Thymus (tissue), 11 donors: ENCODE measurements at regions not wholly inside any gene's neighbourhood (a gene's known extent, or its start where the extent isn't known, plus 50 kb on each side); places are given as distances from the start of the nearest gene placed in this dataset.
"Not testable (repeated sequence)": the region's sequence is repeated elsewhere in the genome, so short reads cannot be mapped to it uniquely, and the experiment has no call there.

ENCODE experiments used
- DNase-seq, 9 donors: peaks; one replicate each; pipeline ENCODE4 v3.0.0-alpha.2; 2013; ENCODE audit warnings: low spot score in 9 of 9, low read depth in 6 of 9, missing footprints in 1 of 9
- H3K27ac ChIP-seq, 2 donors: one replicate each; pipeline ENCODE4 v1.5.1; 2013; ENCODE audit warnings: control low read depth in 1 of 2, low read depth in 1 of 2, low read length in 1 of 2, mild to moderate bottlenecking in 1 of 2, moderate library complexity in 1 of 2
- H3K27me3 ChIP-seq, 2 donors: one replicate each; pipeline ENCODE4 v1.5.1; 2013; ENCODE audit warnings: low read length in 1 of 2; ENCODE audit not compliant: control insufficient read depth in 2 of 2, insufficient read depth in 1 of 2
- H3K36me3 ChIP-seq, 2 donors: one replicate each; pipeline ENCODE4 v1.5.1; 2013; ENCODE audit warnings: low read length in 1 of 2, mild to moderate bottlenecking in 1 of 2, moderate library complexity in 1 of 2; ENCODE audit not compliant: control insufficient read depth in 2 of 2, insufficient read depth in 2 of 2
- H3K4me1 ChIP-seq, 2 donors: one replicate each; pipeline ENCODE4 v1.5.1; 2013; ENCODE audit warnings: low read length in 2 of 2; ENCODE audit not compliant: control insufficient read depth in 2 of 2, insufficient read depth in 2 of 2
- H3K4me3 ChIP-seq, 2 donors: one replicate each; pipeline ENCODE4 v1.5.1; 2013; ENCODE audit warnings: low read length in 2 of 2, control low read depth in 1 of 2, mild to moderate bottlenecking in 1 of 2
- H3K9me3 ChIP-seq, 2 donors: one replicate each; pipeline ENCODE4 v1.5.1; 2013; ENCODE audit warnings: low read length in 1 of 2, mild to moderate bottlenecking in 1 of 2; ENCODE audit not compliant: control insufficient read depth in 2 of 2, insufficient read depth in 1 of 2
- WGBS: extraction: QIAGEN DNeasy Blood & Tissue Kit; methylation state at CpG from one replicate; pipeline ENCODE4 v1.1.7; 2013; 5-methylcytosine and 5-hydroxymethylcytosine counted together
- donor health status: healthy.

- Histone ChIP-seq H3K9me3 (no peaks in the 10 kb centered on the region), H3K4me1 (no peaks in the 10 kb centered on the region), H3K4me3 (no peak overlapping the region), H3K27me3 (no peaks in the 10 kb centered on the region), H3K27ac (no peak overlapping the region), H3K36me3 (no peaks in the 10 kb centered on the region)
- DNase-seq, result no peak
Observed at GRCh38 chr4:117135634-117136354, 50.4 kb upstream of the TRAM1L1 start.

- Histone ChIP-seq H3K27me3 (no peaks in the 10 kb centered on the region), H3K36me3 (no peaks in the 10 kb centered on the region), H3K27ac (no peak overlapping the region), H3K4me1 (no peaks in the 10 kb centered on the region), H3K4me3 (no peak overlapping the region), H3K9me3 (no peaks in the 10 kb centered on the region)
- no peak for DNase-seq
- 100% methylated on average over 2 of the region's 2 CpGs for WGBS
Observed at GRCh38 chr4:117137145-117137544, 51.8 kb upstream of the TRAM1L1 start.

- not testable (repeated sequence) for H3K27ac ChIP-seq, H3K27me3 ChIP-seq, DNase-seq, H3K4me1 ChIP-seq, H3K36me3 ChIP-seq, H3K4me3 ChIP-seq, H3K9me3 ChIP-seq
- WGBS, result 91% methylated on average over 3 of the region's 3 CpGs
Observed at GRCh38 chr4:117138732-117139131, 53.4 kb upstream of the TRAM1L1 start.

GRCh38 chr4:117154251-117154650 is 68.9 kb upstream of the TRAM1L1 start:
- no peaks in the 10 kb centered on the region for H3K4me1 ChIP-seq
- H3K27me3 ChIP-seq, result no peaks in the 10 kb centered on the region
- no peak for DNase-seq
- H3K36me3 ChIP-seq, result no peaks in the 10 kb centered on the region
- peaks cover 0 to 6% of the 10 kb centered on the region in 2 donors for H3K9me3 ChIP-seq
- no peak overlapping the region for H3K27ac ChIP-seq
- H3K4me3 ChIP-seq, result no peak overlapping the region
- 95% methylated on average over 6 of the region's 6 CpGs for WGBS

GRCh38 chr4:117156806-117157205 is 71.4 kb upstream of the TRAM1L1 start:
- 63% methylated on average over 2 of the region's 2 CpGs for WGBS
- H3K4me1 ChIP-seq, result no peaks in the 10 kb centered on the region
- no peak overlapping the region for H3K4me3 ChIP-seq
- DNase-seq, result no peak
- no peaks in the 10 kb centered on the region for H3K9me3 ChIP-seq
- H3K27ac ChIP-seq, result no peak overlapping the region
- no peaks in the 10 kb centered on the region for H3K27me3 ChIP-seq
- H3K36me3 ChIP-seq, result no peaks in the 10 kb centered on the region

GRCh38 chr4:117157360-117157759 is 72.0 kb upstream of the TRAM1L1 start:
- H3K36me3 ChIP-seq, result no peaks in the 10 kb centered on the region
- H3K9me3 ChIP-seq, result no peaks in the 10 kb centered on the region

GRCh38 chr4:117162976-117163375 is 77.6 kb upstream of the TRAM1L1 start:
- Histone ChIP-seq H3K27ac (no peak overlapping the region), H3K27me3 (no peaks in the 10 kb centered on the region), H3K36me3 (no peaks in the 10 kb centered on the region), H3K9me3 (no peaks in the 10 kb centered on the region), H3K4me3 (no peak overlapping the region), H3K4me1 (no peaks in the 10 kb centered on the region)
- 96% methylated on average over 3 of the region's 3 CpGs for WGBS
- no peak for DNase-seq

More at GRCh38 chr4:117157360-117157759, 72.0 kb upstream of the TRAM1L1 start:
- no peak for DNase-seq
- H3K4me3 ChIP-seq, result no peak overlapping the region
- H3K27me3 ChIP-seq, result no peaks in the 10 kb centered on the region
- H3K27ac ChIP-seq, result no peak overlapping the region
- no peaks in the 10 kb centered on the region for H3K4me1 ChIP-seq

GRCh38 chr4:117164338-117164737 is 79.0 kb upstream of the TRAM1L1 start:
- Histone ChIP-seq H3K27me3 (no peaks in the 10 kb centered on the region), H3K4me3 (no peak overlapping the region), H3K4me1 (no peaks in the 10 kb centered on the region), H3K27ac (no peak overlapping the region), H3K36me3 (no peaks in the 10 kb centered on the region), H3K9me3 (no peaks in the 10 kb centered on the region)
- WGBS, result 86% methylated on average over 1 of the region's 1 CpG
- no peak for DNase-seq

GRCh38 chr4:117175369-117175768 is 90.0 kb upstream of the TRAM1L1 start:
- H3K4me3 ChIP-seq, H3K27me3 ChIP-seq, H3K27ac ChIP-seq, H3K36me3 ChIP-seq, DNase-seq, H3K9me3 ChIP-seq, H3K4me1 ChIP-seq: not testable (repeated sequence)
- WGBS, result 98% methylated on average over 2 of the region's 2 CpGs
